Esophagus muscularis mucosa (tissue), 4 donors: ENCODE measurements at regions not wholly inside any gene's neighbourhood (a gene's known extent, or its start where the extent isn't known, plus 50 kb on each side); places are given as distances from the start of the nearest gene placed in this dataset.

ENCODE experiments used
- DNase-seq: peaks from one replicate; pipeline ENCODE4 v3.0.0-alpha.2; 2017; ENCODE audit errors: extremely low spot score
- H3K27ac ChIP-seq, 4 donors: fragments of 200-600 bp; sonication (generic); replicated peaks in 1 of 4; 1 replicate in 3 of 4; 2 replicates in 1 of 4; pipeline ENCODE4 v1.5.1; 2016 to 2019; ENCODE audit warnings: mild to moderate bottlenecking in 1 of 4
- H3K27me3 ChIP-seq, 4 donors: fragments of 200-600 bp; sonication (generic); one replicate each; pipeline versions ENCODE4 v1.5.1 to v1.6.0; 2016 to 2019
- H3K36me3 ChIP-seq, 4 donors: fragments of 200-600 bp; sonication (generic); one replicate each; pipeline ENCODE4 v1.5.1; 2016 to 2019
- H3K4me1 ChIP-seq, 4 donors: fragments of 200-600 bp; sonication (generic); one replicate each; pipeline ENCODE4 v1.5.1; 2016 to 2019
- H3K4me3 ChIP-seq, 4 donors: fragments of 200-600 bp; sonication (generic); 1 replicate in 2 of 4; 2 replicates in 2 of 4; pipeline ENCODE4 v1.5.1; 2016 to 2019; ENCODE audit warnings: mild to moderate bottlenecking in 4 of 4, moderate library complexity in 1 of 4
- H3K9me3 ChIP-seq, 4 donors: fragments of 200-600 bp; sonication (generic); 1 replicate in 3 of 4; 2 replicates in 1 of 4; pipeline ENCODE4 v1.5.1; 2016 to 2019
- CTCF ChIP-seq, 3 experiments: fragments of 200-600 bp in 2 of 3; fragments of 450-650 bp in 1 of 3; sonication (generic) in 2 of 3; IDR thresholded peaks; one replicate each; pipeline ENCODE4 v1.5.1; 2017 to 2019; ENCODE audit warnings: antibody characterized with exemption in 3 of 3, mild to moderate bottlenecking in 2 of 3, moderate library complexity in 1 of 3
- EP300 ChIP-seq: sonication (generic); formaldehyde crosslinking; IDR thresholded peaks from one replicate; pipeline ENCODE4 v1.6.1; 2017; ENCODE audit warnings: antibody characterized with exemption
- POLR2A ChIP-seq: fragments of 450-650 bp; IDR thresholded peaks from one replicate; pipeline ENCODE4 v1.6.1; 2017; ENCODE audit warnings: antibody characterized with exemption, moderate library complexity, mild to moderate bottlenecking, low read depth
- POLR2AphosphoS5 ChIP-seq, 2 donors: sonication (generic); formaldehyde crosslinking; IDR thresholded peaks; one replicate each; pipeline ENCODE4 v1.6.1; 2017; ENCODE audit warnings: antibody characterized with exemption in 2 of 2
- WGBS: methylation state at CpG from one replicate; pipeline ENCODE4 v1.1.5; 2018; 5-methylcytosine and 5-hydroxymethylcytosine counted together
- intact Hi-C: fragments of 100-400 bp; cut with DNase I; formaldehyde crosslinking; loops from one replicate; pipeline ENCODE4 v1.15.1; 2023

- no peak for TF ChIP-seq CTCF (IDR thresholded peaks at IDR 0.05)
- TF ChIP-seq EP300: no peak
- no peak for TF ChIP-seq POLR2AphosphoS5 (IDR thresholded peaks at IDR 0.05)
- TF ChIP-seq POLR2A: no peak
- intact Hi-C loops: no loop called here
- no peaks in the 10 kb centered on the region for H3K36me3 ChIP-seq
- H3K4me3 ChIP-seq: no peak overlapping the region
- DNase-seq: no peak
- no peak overlapping the region for H3K27ac ChIP-seq
- H3K9me3 ChIP-seq: peaks cover 0 to 11% (median 8%) of the 10 kb centered on the region in 4 donors
- peaks cover 0 to 4% (median 0%) of the 10 kb centered on the region in 4 donors for H3K4me1 ChIP-seq
- 74% methylated on average over 2 of the region's 2 CpGs for WGBS
- H3K27me3 ChIP-seq: peaks cover 0 to 6% (median 0%) of the 10 kb centered on the region in 4 donors
Measured at GRCh38 chr5:174243904-174244303, 198.4 kb downstream of the NSG2 start.

GRCh38 chr5:174245516-174246075, 200.1 kb downstream of the NSG2 start:
- H3K36me3 ChIP-seq: no peaks in the 10 kb centered on the region
- H3K4me3 ChIP-seq: no peak overlapping the region
- 48% methylated on average over 8 of the region's 8 CpGs for WGBS
- no peak overlapping the region for H3K27ac ChIP-seq
- peaks cover 0 to 6% (median 0%) of the 10 kb centered on the region in 4 donors for H3K27me3 ChIP-seq
- no peaks in the 10 kb centered on the region for H3K9me3 ChIP-seq
- DNase-seq: no peak
- intact Hi-C loops: no loop called here
- TF ChIP-seq POLR2A (no peak), EP300 (no peak), POLR2AphosphoS5 (IDR thresholded peaks at IDR 0.05) (no peak), CTCF (IDR thresholded peaks at IDR 0.05) (no peak)
- H3K4me1 ChIP-seq: peaks cover 0 to 4% (median 0%) of the 10 kb centered on the region in 4 donors

GRCh38 chr5:174246743-174247142, 201.2 kb downstream of the NSG2 start:
- intact Hi-C loops: no loop called here
- no peak for DNase-seq
- Histone ChIP-seq H3K9me3 (no peaks in the 10 kb centered on the region), H3K36me3 (no peaks in the 10 kb centered on the region), H3K27me3 (peaks cover 0 to 6% (median 0%) of the 10 kb centered on the region in 4 donors), H3K4me3 (no peak overlapping the region), H3K4me1 (peaks cover 0 to 4% (median 0%) of the 10 kb centered on the region in 4 donors), H3K27ac (no peak overlapping the region)
- TF ChIP-seq CTCF (IDR thresholded peaks at IDR 0.05): no peak
- TF ChIP-seq POLR2AphosphoS5 (IDR thresholded peaks at IDR 0.05): no peak
- 75% methylated on average over 1 of the region's 1 CpG for WGBS

GRCh38 chr5:174247301-174247700, 201.8 kb downstream of the NSG2 start:
- Histone ChIP-seq H3K36me3 (no peaks in the 10 kb centered on the region), H3K9me3 (no peaks in the 10 kb centered on the region), H3K27ac (no peak overlapping the region), H3K27me3 (peaks cover 0 to 6% (median 0%) of the 10 kb centered on the region in 4 donors), H3K4me1 (peaks cover 0 to 4% (median 0%) of the 10 kb centered on the region in 4 donors), H3K4me3 (no peak overlapping the region)
- peak; percentile 79 for DNase-seq
- WGBS: 75% methylated on average over 9 of the region's 9 CpGs
- intact Hi-C loops: no loop called here
- TF ChIP-seq CTCF (IDR thresholded peaks at IDR 0.05) (no peak), POLR2A (no peak), POLR2AphosphoS5 (IDR thresholded peaks at IDR 0.05) (no peak), EP300 (no peak)
